ENCODE measurements at regions not wholly inside any gene's neighbourhood (a gene's known extent, or its start where the extent isn't known, plus 50 kb on each side); places are given as distances from the start of the nearest gene placed in this dataset.

DNA sequence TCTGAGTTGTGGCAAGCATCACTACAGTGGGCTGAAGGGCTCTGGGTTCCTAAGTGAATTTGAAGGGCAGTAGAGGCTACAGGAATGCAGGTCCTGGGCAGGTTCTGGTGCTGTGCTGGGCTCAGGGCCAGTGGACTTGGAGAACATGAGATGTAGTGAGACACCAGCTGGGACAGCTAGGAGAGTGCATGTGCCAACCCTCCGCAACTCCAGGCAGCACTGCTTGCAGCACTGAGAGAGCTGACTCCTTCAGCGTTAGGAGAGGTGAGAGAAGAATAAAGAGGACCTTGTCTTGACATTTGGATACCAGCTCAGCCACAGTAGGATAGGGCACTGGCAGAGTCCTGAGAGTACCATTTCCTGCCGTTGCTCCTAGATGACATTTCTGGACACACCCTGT, 739.9 kb upstream of the PRR20A start:
- WGBS, 2 experiments (ENCODE audit: extremely low coverage in 1 of 2, insufficient coverage in 1 of 2, insufficient read length in 1 of 2, insufficient replicate concordance in 2 of 2, low coverage in 1 of 2, low lambda C conversion rate in 2 of 2, missing lambda C conversion rate in 1 of 2): 86% methylated on average over 3 of the region's 3 CpGs; no CpG with 5 or more reads in 1 of the 2 experiments
- no peak overlapping the region for H3K4me3 ChIP-seq (ENCODE audit: extremely low read depth in 1 of 4, insufficient read depth in 2 of 4, low read depth in 3 of 4, low read length in 4 of 4)
- DNase-seq (ENCODE audit: low read depth in 1 of 2, low spot score in 2 of 2) (no peak), FAIRE-seq (no peak)
- no peaks in the 10 kb centered on the region; the same call in 1 of the 2 replicates for H3K23me2 ChIP-seq (ENCODE audit: low read depth, low read length)
- H2AK5ac ChIP-seq (ENCODE audit: low read depth, low read length): no peak overlapping the region
- no peaks in the 10 kb centered on the region for H3K79me1 ChIP-seq (ENCODE audit: low read depth, low read length)
- ChIA-PET CTCF (ENCODE audit: partially characterized antibody) (no interaction called here), POLR2A (ENCODE audit: partially characterized antibody) (no interaction called here)
- no peak overlapping the region for H4K91ac ChIP-seq (replicated peaks; ENCODE audit: insufficient read length, low read length)
- H4K20me1 ChIP-seq (replicated peaks in 1 of 2; ENCODE audit: control insufficient read depth in 1 of 2, insufficient read depth in 2 of 2, low read length in 2 of 2): no peaks in the 10 kb centered on the region
- peak overlapping the region; percentile 1; the same call in 1 of the 2 replicates for H4K8ac ChIP-seq (ENCODE audit: extremely low read depth, insufficient read depth, low read length)
- H3K36me3 ChIP-seq (ENCODE audit: control insufficient read depth in 2 of 4, insufficient read depth in 4 of 4, low read length in 3 of 4): no peaks in the 10 kb centered on the region
- H2BK120ac ChIP-seq (replicated peaks; ENCODE audit: low read depth, low read length): no peak overlapping the region
- H2BK15ac ChIP-seq (ENCODE audit: low read length): no peak overlapping the region
- TF ChIP-seq, protein P1, sequence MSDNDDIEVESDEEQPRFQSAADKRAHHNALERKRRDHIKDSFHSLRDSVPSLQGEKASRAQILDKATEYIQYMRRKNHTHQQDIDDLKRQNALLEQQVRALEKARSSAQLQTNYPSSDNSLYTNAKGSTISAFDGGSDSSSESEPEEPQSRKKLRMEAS (IDR thresholded peaks at IDR 0.05): no peak
- no peak for TF ChIP-seq BRCA1 (IDR thresholded peaks at IDR 0.05; ENCODE audit: low read depth, low read length)
- no peaks in the 10 kb centered on the region for H3K79me2 ChIP-seq (ENCODE audit: control insufficient read depth in 1 of 2, insufficient read depth in 2 of 2, low read length in 2 of 2)
- H2BK12ac ChIP-seq (ENCODE audit: low read depth, low read length): peak overlapping the region; percentile 39; the same call in 1 of the 2 replicates
- no peak overlapping the region for H3K9ac ChIP-seq (replicated peaks in 1 of 4; ENCODE audit: extremely low read depth in 1 of 4, low read depth in 3 of 4, low read length in 3 of 4)
- no peak overlapping the region for H2BK20ac ChIP-seq (ENCODE audit: low read length)
- no peak overlapping the region for H4K5ac ChIP-seq (ENCODE audit: insufficient read length, low read depth, low read length)
- H3K4me1 ChIP-seq (replicated peaks in 1 of 4; ENCODE audit: control insufficient read depth in 3 of 4, insufficient read depth in 4 of 4, low read length in 3 of 4): peaks cover 0 to 4% (median 1%) of the 10 kb centered on the region in 4 experiments; a peak in 2 of 7 replicates
- H2BK5ac ChIP-seq (ENCODE audit: low read depth, low read length): no peak overlapping the region
- H3K4ac ChIP-seq (replicated peaks; ENCODE audit: insufficient read length, low read depth, low read length): no peak overlapping the region
- no peaks in the 10 kb centered on the region for H3K27me3 ChIP-seq (replicated peaks in 1 of 4; ENCODE audit: control insufficient read depth in 3 of 4, extremely low read depth in 1 of 4, insufficient read depth in 3 of 4, low read length in 3 of 4)
- no peak overlapping the region for H2AFZ ChIP-seq (ENCODE audit: low read length)
- no peak overlapping the region for H3K18ac ChIP-seq (ENCODE audit: extremely low read depth, low read length)
- no peaks in the 10 kb centered on the region for H3K9me3 ChIP-seq (ENCODE audit: insufficient read depth in 2 of 2, low read depth in 1 of 2, low read length in 1 of 2)
- H3K56ac ChIP-seq (replicated peaks; ENCODE audit: insufficient read length, low read depth, low read length): no peak overlapping the region
- H3K27ac ChIP-seq (ENCODE audit: low read depth, low read length): no peak overlapping the region
- no peak overlapping the region for H3K4me2 ChIP-seq (ENCODE audit: insufficient read depth in 1 of 2, low read depth in 2 of 2, low read length in 2 of 2)
- no peak overlapping the region for H3K14ac ChIP-seq (ENCODE audit: insufficient read length)
- H3K23ac ChIP-seq (ENCODE audit: insufficient read length): no peak overlapping the region

Measured in H1 (cell line).